Neural cell (in vitro differentiated cells): ENCODE measurements at regions not wholly inside any gene's neighbourhood (a gene's known extent, or its start where the extent isn't known, plus 50 kb on each side); places are given as distances from the start of the nearest gene placed in this dataset.

Experiments
- H2AFZ ChIP-seq: fragments of 200-600, 300-800 bp; sonication (generic), shearing (Covaris generic); 2 replicates; pipeline ENCODE4 v1.6.0; 2014; ENCODE audit warnings: low read depth, mild to moderate bottlenecking, antibody characterized with exemption, low read length, moderate library complexity
- H3F3A ChIP-seq: fragments of 200-600 bp; shearing (Covaris generic); 2 replicates; pipeline ENCODE4 v1.6.1; 2016; ENCODE audit warnings: mild to moderate bottlenecking, moderate library complexity, mixed read lengths, antibody characterized with exemption, low read length; ENCODE audit not compliant: insufficient read depth, poor library complexity, severe bottlenecking
- H3K27ac ChIP-seq: fragments of 200-600, 300-800 bp; sonication (generic), shearing (Covaris generic); 2 replicates; pipeline ENCODE4 v1.5.1; 2014; ENCODE audit warnings: mild to moderate bottlenecking, low read length, moderate library complexity
- H3K27me3 ChIP-seq: fragments of 300-800, 200-600 bp; sonication (generic), shearing (Covaris generic); 2 replicates; pipeline ENCODE4 v1.6.0; 2014; ENCODE audit warnings: mild to moderate bottlenecking, low read depth, low read length, moderate library complexity; ENCODE audit not compliant: insufficient read depth
- H3K36me3 ChIP-seq: fragments of 300-800, 200-600 bp; sonication (generic), shearing (Covaris generic); 2 replicates; pipeline ENCODE4 v1.5.1; 2014; ENCODE audit warnings: mild to moderate bottlenecking, antibody characterized with exemption, low read length, moderate library complexity; ENCODE audit not compliant: insufficient read depth
- H3K4me2 ChIP-seq: fragments of 300-800, 200-600 bp; sonication (generic), shearing (Covaris generic); 2 replicates; pipeline ENCODE4 v1.6.0; 2014; ENCODE audit warnings: mild to moderate bottlenecking, low read length
- H3K4me3 ChIP-seq: fragments of 300-800, 200-600 bp; sonication (generic), shearing (Covaris generic); 2 replicates; pipeline ENCODE4 v1.5.1; 2014; ENCODE audit warnings: mild to moderate bottlenecking, low read length, moderate library complexity
- H3K79me2 ChIP-seq: fragments of 200-600 bp; shearing (Covaris generic); replicated peaks from 2 replicates; pipeline ENCODE4 v1.6.0; 2014; ENCODE audit warnings: mild to moderate bottlenecking, low read length, moderate library complexity; ENCODE audit not compliant: insufficient read depth
- H3K9ac ChIP-seq: fragments of 300-800, 200-600 bp; sonication (generic), shearing (Covaris generic); 2 replicates; pipeline ENCODE4 v1.6.1; 2016; ENCODE audit warnings: mild to moderate bottlenecking, low read length, mixed read lengths
- H3K9me2 ChIP-seq: fragments of 200-600 bp; shearing (Covaris generic); 2 replicates; pipeline ENCODE4 v1.6.1; 2016; ENCODE audit warnings: mild to moderate bottlenecking, low read length, mixed read lengths; ENCODE audit not compliant: insufficient read depth
- H3K9me3 ChIP-seq: fragments of 200-600, 300-800 bp; sonication (generic), shearing (Covaris generic); 2 replicates; pipeline ENCODE4 v1.6.1; 2016; ENCODE audit warnings: mild to moderate bottlenecking, mixed run types, low read length, moderate library complexity, mixed read lengths
- H4K20me1 ChIP-seq: fragments of 200-600 bp; shearing (Covaris generic); 2 replicates; pipeline ENCODE4 v1.6.1; 2016; ENCODE audit warnings: mild to moderate bottlenecking, mixed run types; ENCODE audit not compliant: insufficient read depth
- CTCF ChIP-seq: fragments of 450-650 bp; IDR thresholded peaks from 2 replicates; pipeline ENCODE4 v1.5.1; 2014; ENCODE audit warnings: antibody characterized with exemption, mild to moderate bottlenecking, moderate library complexity; ENCODE audit not compliant: poor library complexity, severe bottlenecking
- EP300 ChIP-seq: fragments of 450-650 bp; conservative IDR thresholded peaks from 2 replicates; pipeline ENCODE4 v1.6.1; 2014; ENCODE audit warnings: antibody characterized with exemption, mild to moderate bottlenecking, moderate library complexity; ENCODE audit not compliant: poor library complexity, severe bottlenecking
- EZH2 ChIP-seq: fragments of 200-600, 300-800 bp; shearing (Covaris generic), sonication (generic); IDR thresholded peaks from 2 replicates; pipeline ENCODE4 v1.6.1; 2014; ENCODE audit warnings: antibody characterized with exemption, low read length, borderline replicate concordance, mild to moderate bottlenecking; ENCODE audit not compliant: insufficient read depth, poor library complexity, severe bottlenecking
- MXI1 ChIP-seq: fragments of 450-650 bp; conservative IDR thresholded peaks from 2 replicates; pipeline ENCODE4 v1.6.1; 2014; ENCODE audit warnings: antibody characterized with exemption, mild to moderate bottlenecking; ENCODE audit not compliant: poor library complexity, severe bottlenecking
- POLR2AphosphoS5 ChIP-seq: IDR thresholded peaks from 2 replicates; pipeline ENCODE4 v1.6.1; 2012
- RAD21 ChIP-seq: fragments of 450-650 bp; conservative IDR thresholded peaks from 2 replicates; pipeline ENCODE4 v1.6.1; 2014; ENCODE audit warnings: antibody characterized with exemption, mild to moderate bottlenecking, moderate library complexity
- REST ChIP-seq: IDR thresholded peaks from 2 replicates; pipeline ENCODE4 v1.6.1; 2012; ENCODE audit warnings: borderline replicate concordance
- SMC3 ChIP-seq: fragments of 450-650 bp; conservative IDR thresholded peaks from 2 replicates; pipeline ENCODE4 v1.6.1; 2014; ENCODE audit warnings: antibody characterized with exemption, mild to moderate bottlenecking, moderate library complexity; ENCODE audit not compliant: poor library complexity
- TAF1 ChIP-seq: IDR thresholded peaks from 2 replicates; pipeline ENCODE4 v1.6.1; 2012; ENCODE audit warnings: low read depth

GRCh38 chr16:27689711-27690110 lies 139.8 kb downstream of the KATNIP start:
- Histone ChIP-seq H3K9me3 (no peaks in the 10 kb centered on the region), H3K4me2 (no peak overlapping the region), H3K36me3 (no peaks in the 10 kb centered on the region), H3K9me2 (no peaks in the 10 kb centered on the region), H3K4me3 (no peak overlapping the region), H4K20me1 (no peaks in the 10 kb centered on the region), H3K9ac (no peak overlapping the region), H3F3A (no peaks in the 10 kb centered on the region), H3K27me3 (no peaks in the 10 kb centered on the region), H3K27ac (no peak overlapping the region), H2AFZ (no peak overlapping the region), H3K79me2 (no peaks in the 10 kb centered on the region)
- TF ChIP-seq RAD21: no peak
- no peak for TF ChIP-seq REST
- TF ChIP-seq EZH2: no peak
- TF ChIP-seq MXI1: no peak
- TF ChIP-seq POLR2AphosphoS5: no peak
- no peak for TF ChIP-seq SMC3
- TF ChIP-seq CTCF: no peak
- TF ChIP-seq EP300: no peak
- TF ChIP-seq TAF1: no peak

GRCh38 chr16:27690608-27691007 lies 140.7 kb downstream of the KATNIP start:
- Histone ChIP-seq H2AFZ (no peak overlapping the region), H4K20me1 (no peaks in the 10 kb centered on the region), H3K9ac (no peak overlapping the region), H3K4me3 (no peak overlapping the region), H3K36me3 (no peaks in the 10 kb centered on the region), H3K27ac (no peak overlapping the region), H3K9me3 (no peaks in the 10 kb centered on the region), H3K27me3 (no peaks in the 10 kb centered on the region), H3K9me2 (no peaks in the 10 kb centered on the region), H3F3A (no peaks in the 10 kb centered on the region), H3K4me2 (no peak overlapping the region), H3K79me2 (no peaks in the 10 kb centered on the region)
- no peak for TF ChIP-seq RAD21
- no peak for TF ChIP-seq SMC3
- no peak for TF ChIP-seq CTCF
